Activated CD4-positive, alpha-beta T cell treated with anti-CD3 and anti-CD28 coated beads, Interleukin-2, amount 50 U/mL, for 1 hour (primary cell): ENCODE measurements at regions not wholly inside any gene's neighbourhood (a gene's known extent, or its start where the extent isn't known, plus 50 kb on each side); places are given as distances from the start of the nearest gene placed in this dataset.

Experiments used
- DNase-seq: peaks from one replicate; pipeline ENCODE4 v3.0.0-alpha.2; 2020

DNA sequence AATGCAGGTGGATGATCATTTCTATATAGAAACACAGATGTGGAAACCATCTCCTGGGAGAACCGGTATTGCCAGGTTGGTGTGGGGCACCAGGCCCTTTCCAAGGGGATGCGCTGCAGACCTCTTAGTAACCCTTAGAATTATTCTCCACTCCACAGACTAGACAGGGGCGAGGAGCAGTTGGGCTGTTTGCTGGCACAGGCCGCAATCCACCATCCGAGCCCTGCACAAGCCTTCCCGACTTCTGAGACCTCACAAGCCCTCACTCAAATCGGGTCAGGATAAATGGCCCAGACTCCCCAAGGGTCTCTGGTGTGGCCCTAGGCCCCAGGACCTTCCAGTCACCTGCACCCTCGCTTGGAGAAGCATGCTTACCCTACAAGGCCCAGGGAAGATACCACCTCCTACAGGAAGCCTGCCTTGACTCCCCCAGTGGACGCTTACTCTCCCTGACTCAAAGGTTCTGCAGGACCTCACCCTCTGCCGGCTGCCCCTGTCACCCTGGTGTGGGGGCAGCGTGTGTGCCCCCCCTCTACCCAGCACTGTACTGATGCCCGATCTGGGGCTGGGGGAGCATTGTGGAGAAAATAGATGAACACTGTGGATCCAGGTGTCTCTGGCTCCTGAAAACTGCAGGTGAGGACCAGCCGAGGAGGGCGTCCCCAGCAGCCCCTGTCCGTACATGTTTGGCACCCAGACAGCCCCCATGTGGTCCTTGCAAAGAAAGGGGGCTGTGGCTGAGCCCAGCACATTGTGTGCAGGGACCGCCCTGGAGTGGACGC lies 49.8 kb upstream of the ACSF3 start:
- no peak for DNase-seq
